NOMO-1 treated with dmso at 0.1 percent for 144 hours (cell line): ENCODE measurements at regions not wholly inside any gene's neighbourhood (a gene's known extent, or its start where the extent isn't known, plus 50 kb on each side); places are given as distances from the start of the nearest gene placed in this dataset.

ENCODE experiments used
- DNase-seq: peaks from one replicate; lab custom pipeline; 2025; ENCODE audit not compliant: unreplicated experiment; lab: John Stamatoyannopoulos, UW

- no peak for DNase-seq
Measured at GRCh38 chr11:35076201-35077100, 62.5 kb upstream of the CD44 start.

GRCh38 chr11:35077709-35078469 lies 61.1 kb upstream of the CD44 start:
- peak; percentile 39 for DNase-seq

GRCh38 chr11:35078470-35078735 lies 60.6 kb upstream of the CD44 start:
- no peak for DNase-seq

- no peak for DNase-seq
Measured at GRCh38 chr11:35079611-35080010, 59.4 kb upstream of the CD44 start.

- peak; percentile 75 for DNase-seq
Measured at GRCh38 chr11:35082321-35083180, 56.4 kb upstream of the CD44 start.

DNA sequence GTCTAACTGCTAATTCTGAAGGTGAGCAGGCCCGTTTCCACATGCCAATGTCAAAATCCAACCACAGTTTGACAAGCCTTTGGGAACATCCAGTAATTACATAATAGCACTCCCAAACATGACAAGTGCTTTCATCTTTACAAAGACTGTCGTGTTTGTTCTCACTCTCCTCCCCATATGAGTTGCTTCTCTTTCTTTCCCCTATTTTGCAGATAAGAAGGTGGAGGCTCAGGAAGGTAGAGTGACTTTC lies 55.9 kb upstream of the CD44 start:
- DNase-seq: no peak

GRCh38 chr11:35083431-35084238 lies 55.3 kb upstream of the CD44 start:
- DNase-seq: peak; percentile 89

- no peak for DNase-seq
Measured at GRCh38 chr11:35084817-35085440, 54.0 kb upstream of the CD44 start.

GRCh38 chr11:35085531-35086165 lies 53.3 kb upstream of the CD44 start:
- DNase-seq: no peak

DNA sequence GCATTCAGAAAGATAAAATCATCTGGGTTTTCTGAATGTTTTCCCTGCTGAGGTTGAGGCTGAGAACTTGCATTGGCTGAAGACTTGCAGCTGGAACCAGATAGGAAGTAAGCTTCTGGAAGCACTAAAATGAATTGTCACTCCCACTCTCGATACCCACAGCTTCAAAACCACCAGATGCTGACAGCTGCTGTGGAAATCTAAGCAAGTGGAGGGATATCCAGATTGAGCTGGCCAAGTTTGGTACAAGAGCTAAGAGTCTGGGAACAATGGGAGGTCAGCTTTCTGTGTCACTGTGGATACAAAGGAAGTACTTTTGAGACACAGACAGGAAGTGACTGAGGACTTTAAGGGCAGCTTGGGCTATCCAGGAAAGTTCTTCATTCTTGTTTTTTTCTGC lies 51.3 kb upstream of the CD44 start:
- no peak for DNase-seq

GRCh38 chr11:35088226-35088625 lies 50.7 kb upstream of the CD44 start:
- no peak for DNase-seq

DNA sequence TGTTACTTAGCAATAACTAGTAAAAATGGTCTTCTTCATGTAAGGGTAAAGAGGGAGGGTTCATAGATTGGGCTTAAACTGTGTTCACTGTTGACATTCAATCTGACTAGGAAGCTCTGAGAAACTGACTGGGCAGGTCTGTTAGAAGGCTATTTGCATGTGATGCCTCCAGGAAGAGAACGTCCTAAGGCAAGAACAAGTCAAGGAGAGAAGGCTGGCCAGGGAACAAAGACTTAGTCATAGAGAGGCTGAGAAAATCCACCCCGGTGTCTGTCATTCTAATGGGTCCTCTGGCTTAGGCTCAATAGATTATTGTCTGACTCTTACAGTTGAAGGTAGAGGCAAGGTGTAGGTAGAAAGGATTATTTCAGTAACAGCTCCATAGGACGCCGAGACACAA lies 50.3 kb upstream of the CD44 start:
- DNase-seq: no peak
